B cell (primary cell): ENCODE measurements at regions not wholly inside any gene's neighbourhood (a gene's known extent, or its start where the extent isn't known, plus 50 kb on each side); places are given as distances from the start of the nearest gene placed in this dataset.

Experiments
- ATAC-seq: fragments of 200-7000 bp; cut with Tn5 transposase; one replicate; pipeline ENCODE4 v1.10.0; 2021; ENCODE audit warnings: low read depth, mild to moderate bottlenecking, moderate number of reproducible peaks, moderate library complexity
- CTCF ChIA-PET: fragments of 350-600 bp; sonication (Branson Sonifier 250); formaldehyde crosslinking; loops from one replicate; lab custom pipeline; 2021; ENCODE audit warnings: antibody characterized with exemption, inconsistent platforms; lab: Charles Lee
- POLR2A ChIA-PET: fragments of 350-600 bp; sonication (Branson Sonifier 250); formaldehyde crosslinking; loops from one replicate; lab custom pipeline; 2021; ENCODE audit warnings: antibody characterized with exemption; lab: Charles Lee
- DNase-seq: peaks from one replicate; pipeline ENCODE4 v3.0.0; 2013
- H2AFZ ChIP-seq: 2 replicates; pipeline ENCODE4 v1.6.1; 2012; ENCODE audit warnings: mild to moderate bottlenecking, low read depth, low read length; ENCODE audit not compliant: insufficient read depth, poor library complexity, severe bottlenecking
- H3K27ac ChIP-seq, 2 donors: 1 replicate in 1 of 2; 2 replicates in 1 of 2; pipeline ENCODE4 v1.5.1; 2012 to 2013; ENCODE audit warnings: low read length in 2 of 2, mild to moderate bottlenecking in 2 of 2, moderate library complexity in 1 of 2
- H3K27me3 ChIP-seq, 4 experiments: fragments of 200-600 bp in 1 of 4; sonication (generic) in 1 of 4; replicated peaks in 1 of 4; 1 replicate in 2 of 4; 2 replicates in 2 of 4; pipeline versions ENCODE4 v1.6.1 to v1.7.0; 2013 to 2016; ENCODE audit warnings: low read length in 3 of 4, mild to moderate bottlenecking in 2 of 4, mixed read lengths in 1 of 4, moderate library complexity in 1 of 4; ENCODE audit not compliant: insufficient read depth in 4 of 4, control insufficient read depth in 3 of 4; ENCODE audit errors: control extremely low read depth in 1 of 4
- H3K36me3 ChIP-seq, 2 experiments: replicated peaks in 1 of 2; 1 replicate in 1 of 2; 2 replicates in 1 of 2; pipeline versions ENCODE4 v1.6.1 to v1.7.1; 2013; ENCODE audit warnings: low read length in 1 of 2; ENCODE audit not compliant: insufficient read depth in 2 of 2, control insufficient read depth in 1 of 2; ENCODE audit errors: control extremely low read depth in 1 of 2, extremely low read depth in 1 of 2
- H3K4me1 ChIP-seq, 2 donors: fragments of 200-600 bp in 1 of 2; sonication (generic) in 1 of 2; 1 replicate in 1 of 2; 2 replicates in 1 of 2; pipeline versions ENCODE4 v1.5.1 to v1.6.1; 2013 to 2017; ENCODE audit warnings: low read length in 2 of 2; ENCODE audit not compliant: control insufficient read depth in 2 of 2, insufficient read depth in 2 of 2
- H3K4me2 ChIP-seq: replicated peaks from 2 replicates; pipeline ENCODE3; 2012; ENCODE audit warnings: mild to moderate bottlenecking, low read depth, low read length; ENCODE audit not compliant: poor library complexity, severe bottlenecking
- H3K4me3 ChIP-seq, 5 experiments: fragments of 200-600 bp in 1 of 5; sonication (generic) in 1 of 5; 1 replicate in 3 of 5; 2 replicates in 2 of 5; pipeline versions ENCODE4 v1.5.1 to v1.7.0; 2011 to 2016; ENCODE audit warnings: low read length in 4 of 5, mild to moderate bottlenecking in 4 of 5, low read depth in 2 of 5, control low read depth in 1 of 5, moderate library complexity in 1 of 5; ENCODE audit not compliant: insufficient read depth in 1 of 5; ENCODE audit errors: control extremely low read depth in 1 of 5, extremely low read depth in 1 of 5
- H3K79me2 ChIP-seq: fragments of 200-600 bp; sonication (generic); one replicate; pipeline ENCODE4 v1.6.0; 2016; ENCODE audit warnings: low read length; ENCODE audit not compliant: control insufficient read depth, insufficient read depth
- H3K9ac ChIP-seq: fragments of 200-600 bp; sonication (generic); 2 replicates; pipeline ENCODE4 v1.6.1; 2017; ENCODE audit warnings: mild to moderate bottlenecking, low read length, moderate library complexity
- H3K9me3 ChIP-seq, 3 donors: one replicate each; pipeline versions ENCODE4 v1.6.1 to v1.7.1; 2013; ENCODE audit warnings: low read length in 2 of 3; ENCODE audit not compliant: control insufficient read depth in 2 of 3, insufficient read depth in 1 of 3; ENCODE audit errors: control extremely low read depth in 1 of 3
- H4K20me1 ChIP-seq: 2 replicates; pipeline ENCODE4 v1.6.0; 2012; ENCODE audit warnings: mild to moderate bottlenecking, low read length; ENCODE audit not compliant: insufficient read depth, control insufficient read depth, poor library complexity, severe bottlenecking
- H3K27ac Mint-ChIP-seq: one replicate; pipeline ENCODE4 v1.8.0; 2021; ENCODE audit warnings: mixed read lengths
- H3K27me3 Mint-ChIP-seq: one replicate; pipeline ENCODE4 v1.8.0; 2021; ENCODE audit warnings: mixed read lengths
- H3K4me1 Mint-ChIP-seq: one replicate; pipeline ENCODE4 v1.8.0; 2021; ENCODE audit warnings: mixed read lengths
- H3K4me3 Mint-ChIP-seq: one replicate; pipeline ENCODE4 v1.8.0; 2021; ENCODE audit warnings: mixed read lengths
- H3K9me3 Mint-ChIP-seq: one replicate; pipeline ENCODE4 v1.8.0; 2022; ENCODE audit warnings: mixed read lengths; ENCODE audit not compliant: insufficient read depth
- EZH2 ChIP-seq: IDR thresholded peaks from 2 replicates; pipeline ENCODE4 v1.6.1; 2012; ENCODE audit warnings: borderline replicate concordance, low read depth, mild to moderate bottlenecking, moderate library complexity, low read length; ENCODE audit not compliant: insufficient read depth, poor library complexity, severe bottlenecking
- WGBS: methylation state at CpG from one replicate; pipeline ENCODE4 v1.1.5; 2013; ENCODE audit warnings: missing lambda C conversion rate; ENCODE audit not compliant: insufficient coverage; 5-methylcytosine and 5-hydroxymethylcytosine counted together
- intact Hi-C: fragments of 100-400 bp; cut with micrococcal nuclease; formaldehyde crosslinking; loops from one replicate; pipeline ENCODE4 v1.10.0; 2022
- TF ChIP-seq, protein P1 (sequence below): fragments of 200-600 bp; IDR thresholded peaks from one replicate; pipeline ENCODE4 v1.8.0; 2022; ENCODE audit warnings: antibody characterized with exemption, mild to moderate bottlenecking

- no peak overlapping the region for H2AFZ ChIP-seq
- H3K4me1 ChIP-seq: no peaks in the 10 kb centered on the region
- no peaks in the 10 kb centered on the region for H3K79me2 ChIP-seq
- H4K20me1 ChIP-seq: no peaks in the 10 kb centered on the region
- 100% methylated on average over 4 of the region's 7 CpGs for WGBS
- no peaks in the 10 kb centered on the region for H3K27me3 ChIP-seq
- ChIA-PET POLR2A (no interaction called here), CTCF (no interaction called here)
- no peak overlapping the region for H3K9ac ChIP-seq
- Mint-ChIP-seq H3K4me3 (no peak overlapping the region), H3K9me3 (no peaks in the 10 kb centered on the region), H3K27me3 (no peaks in the 10 kb centered on the region), H3K4me1 (no peaks in the 10 kb centered on the region), H3K27ac (no peak overlapping the region)
- no peak for TF ChIP-seq EZH2
- TF ChIP-seq, protein P1, sequence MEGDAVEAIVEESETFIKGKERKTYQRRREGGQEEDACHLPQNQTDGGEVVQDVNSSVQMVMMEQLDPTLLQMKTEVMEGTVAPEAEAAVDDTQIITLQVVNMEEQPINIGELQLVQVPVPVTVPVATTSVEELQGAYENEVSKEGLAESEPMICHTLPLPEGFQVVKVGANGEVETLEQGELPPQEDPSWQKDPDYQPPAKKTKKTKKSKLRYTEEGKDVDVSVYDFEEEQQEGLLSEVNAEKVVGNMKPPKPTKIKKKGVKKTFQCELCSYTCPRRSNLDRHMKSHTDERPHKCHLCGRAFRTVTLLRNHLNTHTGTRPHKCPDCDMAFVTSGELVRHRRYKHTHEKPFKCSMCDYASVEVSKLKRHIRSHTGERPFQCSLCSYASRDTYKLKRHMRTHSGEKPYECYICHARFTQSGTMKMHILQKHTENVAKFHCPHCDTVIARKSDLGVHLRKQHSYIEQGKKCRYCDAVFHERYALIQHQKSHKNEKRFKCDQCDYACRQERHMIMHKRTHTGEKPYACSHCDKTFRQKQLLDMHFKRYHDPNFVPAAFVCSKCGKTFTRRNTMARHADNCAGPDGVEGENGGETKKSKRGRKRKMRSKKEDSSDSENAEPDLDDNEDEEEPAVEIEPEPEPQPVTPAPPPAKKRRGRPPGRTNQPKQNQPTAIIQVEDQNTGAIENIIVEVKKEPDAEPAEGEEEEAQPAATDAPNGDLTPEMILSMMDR: no peak
- ATAC-seq (no peak), DNase-seq (no peak)
- H3K27ac ChIP-seq: no peak overlapping the region
- no peaks in the 10 kb centered on the region for H3K9me3 ChIP-seq
- H3K4me2 ChIP-seq: no peak overlapping the region
- H3K4me3 ChIP-seq: no peak overlapping the region
- H3K36me3 ChIP-seq: no peaks in the 10 kb centered on the region
- intact Hi-C loops: no loop called here
Measured at GRCh38 chr5:39863926-39864552, 439.3 kb upstream of the DAB2 start.

- Histone ChIP-seq H3K9ac (no peak overlapping the region), H4K20me1 (no peaks in the 10 kb centered on the region), H3K4me3 (no peak overlapping the region), H3K79me2 (no peaks in the 10 kb centered on the region), H3K27ac (no peak overlapping the region), H3K4me1 (no peaks in the 10 kb centered on the region), H3K4me2 (no peak overlapping the region), H2AFZ (no peak overlapping the region), H3K36me3 (no peaks in the 10 kb centered on the region), H3K27me3 (no peaks in the 10 kb centered on the region), H3K9me3 (no peaks in the 10 kb centered on the region)
- no peak for TF ChIP-seq EZH2
- TF ChIP-seq, protein P1: no peak
- POLR2A ChIA-PET: no interaction called here
- DNase-seq (no peak), ATAC-seq (no peak)
- no CpG with 5 or more reads among the region's 3 CpGs for WGBS
- Mint-ChIP-seq H3K4me3 (no peak overlapping the region), H3K27me3 (no peaks in the 10 kb centered on the region), H3K27ac (no peak overlapping the region), H3K9me3 (no peaks in the 10 kb centered on the region), H3K4me1 (no peaks in the 10 kb centered on the region)
- intact Hi-C loops: no loop called here
- CTCF ChIA-PET: no interaction called here
Measured at GRCh38 chr5:39857041-39857440, 432.3 kb upstream of the DAB2 start.
